Suppressor macrophage treated with lipopolysaccharide for 1 hour (primary cell): ENCODE measurements at regions not wholly inside any gene's neighbourhood (a gene's known extent, or its start where the extent isn't known, plus 50 kb on each side); places are given as distances from the start of the nearest gene placed in this dataset.

Experiments
- DNase-seq, 3 donors: peaks; one replicate each; pipeline ENCODE4 v3.0.0-alpha.2; 2020 to 2022

DNA sequence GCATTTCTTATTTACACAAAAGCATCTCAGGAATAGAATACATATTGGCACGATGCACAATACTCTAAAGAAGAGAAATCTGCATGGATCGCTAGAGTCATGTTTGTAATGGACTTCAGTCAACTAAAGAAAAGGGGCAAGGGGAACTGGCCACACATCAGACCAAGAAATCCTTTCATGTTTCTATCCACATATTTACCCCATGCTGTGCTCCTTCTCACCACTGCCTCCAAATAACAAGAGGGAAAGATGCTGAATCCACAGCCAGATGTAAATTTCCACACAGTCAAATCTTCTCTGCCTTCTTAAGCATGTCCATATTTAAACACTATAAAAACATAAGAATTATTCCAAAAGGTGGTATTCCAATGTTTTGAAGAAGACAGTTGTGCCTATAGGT is 67.6 kb downstream of the COX18 start:
- DNase-seq, result no peak

- DNase-seq, result no peak
These were observed 72.1 kb downstream of the COX18 start for GRCh38 chr4:72997409-72997808.

GRCh38 chr4:72994670-72995069 is 74.8 kb downstream of the COX18 start:
- no peak for DNase-seq

DNA sequence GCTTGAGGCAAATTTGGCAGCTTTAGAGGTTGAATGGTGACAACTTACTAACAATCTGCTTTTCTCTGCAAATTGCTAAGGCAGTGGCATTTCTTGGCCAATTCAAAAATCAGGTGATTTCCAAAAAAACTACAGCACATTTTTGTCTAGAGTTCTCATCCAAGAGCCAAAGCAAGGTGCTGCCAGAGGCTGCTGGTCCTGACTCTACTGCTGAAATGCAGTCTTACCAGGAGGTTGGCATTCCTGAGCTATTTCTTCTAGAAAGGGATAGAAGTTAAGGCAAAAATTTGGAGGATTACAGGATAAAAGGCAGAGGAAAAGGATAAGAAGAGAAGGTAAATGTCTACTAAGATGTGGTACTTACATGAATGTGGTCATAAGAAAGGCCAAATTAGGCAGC is 75.6 kb downstream of the COX18 start:
- no peak for DNase-seq

- DNase-seq, result no peak
These were observed 77.6 kb downstream of the COX18 start for GRCh38 chr4:72991873-72992272.

DNA sequence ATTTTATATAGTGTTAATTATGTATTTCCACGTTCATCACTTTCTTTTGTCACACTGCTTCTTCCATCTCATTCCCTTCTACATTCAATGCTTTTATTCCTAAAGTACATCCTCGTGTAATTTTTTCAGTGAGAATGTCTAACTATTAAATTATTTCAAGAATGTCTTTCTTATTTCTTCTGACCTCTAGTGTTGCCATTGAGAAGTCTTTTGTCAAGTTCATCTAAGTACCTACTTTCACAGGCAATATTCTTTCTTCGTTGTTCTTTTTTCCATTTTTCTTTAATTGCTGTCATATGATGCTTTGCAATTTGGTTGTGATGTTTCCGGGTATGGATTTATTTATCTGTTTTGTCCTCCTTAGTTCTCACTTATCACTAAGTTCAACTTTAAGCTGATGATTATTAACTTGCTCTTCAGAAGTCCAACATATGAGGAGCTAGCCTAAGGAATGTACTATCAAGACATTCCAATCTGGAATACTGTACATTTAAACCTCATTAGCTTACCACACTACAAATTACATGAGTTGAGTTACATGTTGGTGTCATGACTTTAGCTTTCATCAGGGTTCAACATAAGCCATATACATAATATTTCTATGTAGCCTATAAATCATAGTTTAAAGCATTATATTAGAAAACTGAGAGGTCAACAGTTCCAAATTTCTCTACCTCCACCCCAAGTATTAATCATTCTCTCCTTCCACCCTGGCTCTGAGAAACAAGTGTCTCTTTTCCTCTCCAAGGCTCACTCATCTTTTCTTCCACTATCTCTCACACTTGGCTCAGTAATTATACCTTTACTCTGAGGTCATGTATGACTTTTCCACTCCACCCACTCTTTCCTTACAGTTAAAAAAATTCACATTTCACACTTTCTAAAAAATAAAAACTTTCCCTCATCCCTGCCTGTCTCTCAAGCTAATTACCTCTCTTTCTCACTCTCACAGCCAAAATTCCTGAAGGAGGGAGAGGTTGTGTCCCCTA is 81.5 kb downstream of the COX18 start:
- no peak for DNase-seq

- DNase-seq, result no peak
These were observed 85.2 kb downstream of the COX18 start for GRCh38 chr4:72984351-72984750.

GRCh38 chr4:72983709-72984108 is 85.8 kb downstream of the COX18 start:
- DNase-seq, result no peak

DNA sequence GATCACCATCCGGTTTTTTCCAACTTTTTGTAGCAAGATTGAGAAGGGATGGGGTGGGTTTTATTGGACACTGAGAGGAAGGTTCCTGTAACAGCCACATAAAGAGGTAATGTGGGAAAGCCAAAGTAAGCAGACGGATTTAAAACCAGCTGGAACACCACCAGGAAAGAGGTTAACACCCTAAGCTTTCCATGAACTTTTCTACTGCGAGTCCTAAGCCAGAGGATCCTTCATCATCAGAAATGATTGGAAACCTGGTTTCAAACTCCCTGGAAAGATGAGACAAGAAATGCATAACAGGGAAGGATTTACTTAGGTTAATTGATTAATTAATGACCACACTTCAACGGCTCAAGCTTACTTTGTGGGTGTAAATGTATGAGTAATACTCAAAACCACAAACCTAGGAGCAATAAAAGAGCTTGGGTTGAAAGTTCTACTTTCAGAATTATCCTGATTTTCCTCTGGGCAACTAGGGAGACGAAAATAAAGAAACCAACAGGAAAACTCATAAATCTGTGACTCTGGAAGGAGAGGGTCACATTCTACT is 91.5 kb downstream of the COX18 start:
- no peak for DNase-seq

GRCh38 chr4:72975488-72975784 is 94.1 kb downstream of the COX18 start:
- DNase-seq, result no peak

DNA sequence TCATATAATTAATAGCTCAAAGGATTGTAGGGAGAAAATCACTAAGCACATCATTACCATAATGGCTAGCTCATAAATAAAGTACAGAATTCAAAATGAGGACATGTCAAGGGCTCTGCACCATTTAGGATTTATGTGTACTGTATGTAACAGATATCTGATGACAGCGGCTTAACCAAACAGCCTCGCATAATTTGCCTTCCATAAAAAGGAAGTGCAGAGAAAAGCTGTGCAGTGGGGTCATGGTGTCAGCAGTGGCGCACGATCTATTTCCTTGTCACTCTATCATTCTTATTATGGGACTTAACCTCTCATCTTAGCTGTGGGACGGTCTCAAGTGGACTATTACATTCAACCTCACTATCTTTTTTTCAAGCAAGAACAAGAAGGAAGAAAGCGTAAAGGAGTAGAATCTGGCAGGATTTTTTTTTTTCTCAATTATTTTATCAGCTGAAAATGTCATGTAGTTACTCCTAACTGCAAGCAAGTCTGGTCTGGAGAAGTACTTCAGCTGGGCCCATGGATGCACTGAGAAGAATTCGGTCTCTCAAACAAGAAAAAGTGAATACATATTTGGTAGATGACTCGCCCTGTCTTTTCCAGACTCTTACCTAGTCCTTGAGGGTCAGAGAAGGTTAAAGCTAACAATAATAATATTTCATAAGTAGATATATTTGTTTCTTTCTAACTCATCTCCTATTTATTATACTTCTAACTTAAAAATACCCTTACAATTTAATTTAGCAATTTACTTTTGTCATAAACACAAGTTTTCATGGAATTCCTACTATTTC is 94.6 kb downstream of the COX18 start:
- DNase-seq, result no peak

DNA sequence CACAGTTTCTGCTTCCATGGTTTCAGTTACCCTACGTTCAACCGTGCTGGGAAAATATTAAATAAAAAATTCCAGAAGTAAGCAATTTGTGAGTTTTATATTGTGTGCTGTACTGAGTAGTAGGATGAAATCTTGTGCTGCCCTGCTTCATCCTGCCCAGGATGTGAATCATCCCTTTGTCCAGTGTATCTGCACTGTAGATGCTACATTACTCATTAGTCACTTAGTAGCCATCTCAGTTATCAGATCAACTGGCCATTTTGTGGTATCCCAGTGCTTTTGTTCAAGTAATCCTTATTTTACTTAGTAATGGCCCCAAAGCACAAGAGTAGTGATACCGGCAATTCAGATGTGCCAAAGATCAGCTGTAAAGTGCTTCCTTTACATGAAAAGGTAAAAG is 97.9 kb downstream of the COX18 start:
- no peak for DNase-seq

DNA sequence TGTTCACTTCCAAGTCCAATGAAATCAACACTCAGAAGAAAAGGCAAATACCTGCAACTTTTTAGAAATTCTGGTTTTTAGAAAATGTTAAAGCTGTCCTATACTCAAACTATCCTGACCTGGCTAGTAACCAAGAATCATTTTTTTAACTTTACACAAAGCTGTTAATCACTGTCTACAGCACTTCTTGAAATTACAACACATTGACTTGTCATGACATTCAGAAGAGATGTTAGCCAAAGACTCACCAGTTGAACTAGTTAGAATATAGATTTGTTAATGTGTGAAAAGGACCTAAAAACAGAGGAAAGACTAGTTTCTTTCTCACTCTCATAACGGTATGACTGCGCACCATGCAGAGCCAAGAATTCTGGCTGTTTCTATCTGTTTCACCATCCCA is 98.8 kb downstream of the COX18 start:
- DNase-seq, result no peak

GRCh38 chr4:72969976-72970375 is 99.5 kb downstream of the COX18 start:
- no peak for DNase-seq

- no peak for DNase-seq
These were observed 102.9 kb downstream of the COX18 start for GRCh38 chr4:72966652-72967051.

GRCh38 chr4:72959411-72959810 is 110.1 kb downstream of the COX18 start:
- no peak for DNase-seq

- DNase-seq, result no peak
These were observed 114.7 kb downstream of the COX18 start for GRCh38 chr4:72954811-72955210.

- no peak for DNase-seq
These were observed 115.9 kb downstream of the COX18 start for GRCh38 chr4:72953571-72953970.

DNA sequence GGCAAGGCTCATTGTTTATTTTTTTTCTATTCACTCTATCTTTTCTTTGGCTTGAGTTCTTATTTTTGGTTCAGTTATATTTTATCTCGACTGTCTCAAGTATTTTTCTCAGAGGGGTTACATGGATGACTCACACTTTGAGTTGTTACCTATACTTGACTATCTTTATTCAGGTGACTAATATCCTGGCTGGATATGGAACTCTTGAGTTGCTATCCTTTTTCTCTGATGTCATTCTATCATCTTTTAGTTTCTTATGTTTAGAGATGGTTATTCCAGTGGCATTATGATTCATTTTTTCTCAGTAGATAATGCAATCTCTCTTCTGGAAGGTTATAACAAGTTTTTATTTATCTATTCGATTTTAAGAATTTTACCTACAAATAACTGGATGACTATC is 117.9 kb downstream of the COX18 start:
- no peak for DNase-seq

GRCh38 chr4:72951147-72951546 is 118.4 kb downstream of the COX18 start:
- DNase-seq, result no peak

GRCh38 chr4:72948080-72948479 is 121.4 kb downstream of the COX18 start:
- no peak for DNase-seq

DNA sequence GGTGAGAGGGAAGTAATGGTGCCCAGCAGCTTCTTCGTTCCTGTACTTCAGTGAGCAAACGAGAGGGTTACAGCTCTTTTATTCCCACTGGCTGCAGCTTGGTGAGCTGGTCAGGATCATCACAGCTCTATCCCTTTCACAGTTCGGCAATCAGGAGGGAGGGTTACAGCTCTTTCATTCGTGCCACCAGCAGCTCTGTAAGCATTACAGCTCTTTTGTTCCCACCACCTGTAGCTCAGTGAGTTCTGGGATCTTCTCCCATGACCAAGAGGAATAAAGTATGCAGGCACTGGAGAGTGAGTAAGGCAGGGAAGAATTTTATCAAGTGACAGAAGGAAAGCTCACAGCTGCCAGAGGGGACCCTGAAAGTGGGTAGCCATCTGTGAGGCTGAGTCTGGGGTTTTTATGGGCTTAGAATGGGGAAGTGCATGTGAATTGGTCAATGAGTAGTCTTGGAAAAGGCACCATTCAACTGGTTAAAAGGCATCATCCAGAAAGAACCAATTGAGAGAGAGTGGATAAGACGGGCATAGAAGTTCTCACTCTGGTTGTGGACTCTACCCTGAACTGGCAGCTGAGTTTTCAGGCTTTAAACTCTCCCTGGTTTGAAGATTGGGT is 123.7 kb downstream of the COX18 start:
- DNase-seq, result no peak

GRCh38 chr4:72942565-72942964 is 127.0 kb downstream of the COX18 start:
- no peak for DNase-seq
